ENCODE measurements at regions not wholly inside any gene's neighbourhood (a gene's known extent, or its start where the extent isn't known, plus 50 kb on each side); places are given as distances from the start of the nearest gene placed in this dataset.

DNA sequence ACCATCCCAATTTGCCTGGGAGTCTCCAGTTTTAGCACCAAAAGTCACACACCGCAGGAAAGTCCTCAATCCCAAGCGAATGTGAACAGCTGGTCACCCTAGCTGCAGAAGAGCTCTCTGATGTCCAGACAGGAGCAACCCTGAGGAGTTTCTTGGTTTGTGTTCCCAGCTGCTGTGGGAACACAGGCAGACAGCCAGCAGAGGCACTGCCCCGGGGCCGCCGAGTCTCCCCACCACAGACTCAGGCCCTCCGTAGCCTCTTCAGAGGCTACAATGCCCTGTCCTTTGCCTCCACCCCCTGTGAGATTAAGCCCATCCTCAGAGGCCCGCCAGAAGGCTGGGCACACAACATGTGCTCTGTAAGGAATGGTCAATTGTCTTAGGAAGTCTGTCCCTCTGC lies 111.5 kb downstream of the TTC32 start:
- TF ChIP-seq CTCF (IDR thresholded peaks at IDR 0.05) (no peak), POLR2A (IDR thresholded peaks at IDR 0.05) (no peak)

Measured in right lobe of liver (tissue), 4 donors.